ENCODE measurements at regions not wholly inside any gene's neighbourhood (a gene's known extent, or its start where the extent isn't known, plus 50 kb on each side); places are given as distances from the start of the nearest gene placed in this dataset.

GRCh38 chr20:11849270-11849915 is 68.3 kb upstream of the BTBD3 start (continued):
- TF ChIP-seq HDAC1 (CRISPR knock-in tag; IDR thresholded peaks at IDR 0.05) (no peak), TAF1 (CRISPR knock-in tag; IDR thresholded peaks at IDR 0.05) (no peak), KMT2B (CRISPR knock-in tag; IDR thresholded peaks at IDR 0.05) (no peak), ZBTB3 (CRISPR knock-in tag; IDR thresholded peaks at IDR 0.05; ENCODE audit: borderline replicate concordance, low read depth) (no peak), NAIF1 (CRISPR knock-in tag; IDR thresholded peaks at IDR 0.05; ENCODE audit: borderline replicate concordance) (no peak), HOXA5 (CRISPR knock-in tag; IDR thresholded peaks at IDR 0.05) (no peak)
- TF ChIP-seq, protein P1, sequence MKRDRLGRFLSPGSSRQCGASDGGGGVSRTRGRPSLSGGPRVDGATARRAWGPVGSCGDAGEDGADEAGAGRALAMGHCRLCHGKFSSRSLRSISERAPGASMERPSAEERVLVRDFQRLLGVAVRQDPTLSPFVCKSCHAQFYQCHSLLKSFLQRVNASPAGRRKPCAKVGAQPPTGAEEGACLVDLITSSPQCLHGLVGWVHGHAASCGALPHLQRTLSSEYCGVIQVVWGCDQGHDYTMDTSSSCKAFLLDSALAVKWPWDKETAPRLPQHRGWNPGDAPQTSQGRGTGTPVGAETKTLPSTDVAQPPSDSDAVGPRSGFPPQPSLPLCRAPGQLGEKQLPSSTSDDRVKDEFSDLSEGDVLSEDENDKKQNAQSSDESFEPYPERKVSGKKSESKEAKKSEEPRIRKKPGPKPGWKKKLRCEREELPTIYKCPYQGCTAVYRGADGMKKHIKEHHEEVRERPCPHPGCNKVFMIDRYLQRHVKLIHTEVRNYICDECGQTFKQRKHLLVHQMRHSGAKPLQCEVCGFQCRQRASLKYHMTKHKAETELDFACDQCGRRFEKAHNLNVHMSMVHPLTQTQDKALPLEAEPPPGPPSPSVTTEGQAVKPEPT (CRISPR knock-in tag; IDR thresholded peaks at IDR 0.05; ENCODE audit: low read depth): no peak
- TF ChIP-seq, protein P2, sequence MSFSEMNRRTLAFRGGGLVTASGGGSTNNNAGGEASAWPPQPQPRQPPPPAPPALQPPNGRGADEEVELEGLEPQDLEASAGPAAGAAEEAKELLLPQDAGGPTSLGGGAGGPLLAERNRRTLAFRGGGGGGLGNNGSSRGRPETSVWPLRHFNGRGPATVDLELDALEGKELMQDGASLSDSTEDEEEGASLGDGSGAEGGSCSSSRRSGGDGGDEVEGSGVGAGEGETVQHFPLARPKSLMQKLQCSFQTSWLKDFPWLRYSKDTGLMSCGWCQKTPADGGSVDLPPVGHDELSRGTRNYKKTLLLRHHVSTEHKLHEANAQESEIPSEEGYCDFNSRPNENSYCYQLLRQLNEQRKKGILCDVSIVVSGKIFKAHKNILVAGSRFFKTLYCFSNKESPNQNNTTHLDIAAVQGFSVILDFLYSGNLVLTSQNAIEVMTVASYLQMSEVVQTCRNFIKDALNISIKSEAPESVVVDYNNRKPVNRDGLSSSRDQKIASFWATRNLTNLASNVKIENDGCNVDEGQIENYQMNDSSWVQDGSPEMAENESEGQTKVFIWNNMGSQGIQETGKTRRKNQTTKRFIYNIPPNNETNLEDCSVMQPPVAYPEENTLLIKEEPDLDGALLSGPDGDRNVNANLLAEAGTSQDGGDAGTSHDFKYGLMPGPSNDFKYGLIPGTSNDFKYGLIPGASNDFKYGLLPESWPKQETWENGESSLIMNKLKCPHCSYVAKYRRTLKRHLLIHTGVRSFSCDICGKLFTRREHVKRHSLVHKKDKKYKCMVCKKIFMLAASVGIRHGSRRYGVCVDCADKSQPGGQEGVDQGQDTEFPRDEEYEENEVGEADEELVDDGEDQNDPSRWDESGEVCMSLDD (CRISPR knock-in tag; IDR thresholded peaks at IDR 0.05; ENCODE audit: borderline replicate concordance): no peak
- TF ChIP-seq, protein P3, sequence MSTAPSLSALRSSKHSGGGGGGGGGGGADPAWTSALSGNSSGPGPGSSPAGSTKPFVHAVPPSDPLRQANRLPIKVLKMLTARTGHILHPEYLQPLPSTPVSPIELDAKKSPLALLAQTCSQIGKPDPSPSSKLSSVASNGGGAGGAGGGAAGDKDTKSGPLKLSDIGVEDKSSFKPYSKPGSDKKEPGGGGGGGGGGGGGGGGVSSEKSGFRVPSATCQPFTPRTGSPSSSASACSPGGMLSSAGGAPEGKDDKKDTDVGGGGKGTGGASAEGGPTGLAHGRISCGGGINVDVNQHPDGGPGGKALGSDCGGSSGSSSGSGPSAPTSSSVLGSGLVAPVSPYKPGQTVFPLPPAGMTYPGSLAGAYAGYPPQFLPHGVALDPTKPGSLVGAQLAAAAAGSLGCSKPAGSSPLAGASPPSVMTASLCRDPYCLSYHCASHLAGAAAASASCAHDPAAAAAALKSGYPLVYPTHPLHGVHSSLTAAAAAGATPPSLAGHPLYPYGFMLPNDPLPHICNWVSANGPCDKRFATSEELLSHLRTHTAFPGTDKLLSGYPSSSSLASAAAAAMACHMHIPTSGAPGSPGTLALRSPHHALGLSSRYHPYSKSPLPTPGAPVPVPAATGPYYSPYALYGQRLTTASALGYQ (CRISPR knock-in tag; IDR thresholded peaks at IDR 0.05): no peak
